ENCODE measurements at regions not wholly inside any gene's neighbourhood (a gene's known extent, or its start where the extent isn't known, plus 50 kb on each side); places are given as distances from the start of the nearest gene placed in this dataset.

DNA sequence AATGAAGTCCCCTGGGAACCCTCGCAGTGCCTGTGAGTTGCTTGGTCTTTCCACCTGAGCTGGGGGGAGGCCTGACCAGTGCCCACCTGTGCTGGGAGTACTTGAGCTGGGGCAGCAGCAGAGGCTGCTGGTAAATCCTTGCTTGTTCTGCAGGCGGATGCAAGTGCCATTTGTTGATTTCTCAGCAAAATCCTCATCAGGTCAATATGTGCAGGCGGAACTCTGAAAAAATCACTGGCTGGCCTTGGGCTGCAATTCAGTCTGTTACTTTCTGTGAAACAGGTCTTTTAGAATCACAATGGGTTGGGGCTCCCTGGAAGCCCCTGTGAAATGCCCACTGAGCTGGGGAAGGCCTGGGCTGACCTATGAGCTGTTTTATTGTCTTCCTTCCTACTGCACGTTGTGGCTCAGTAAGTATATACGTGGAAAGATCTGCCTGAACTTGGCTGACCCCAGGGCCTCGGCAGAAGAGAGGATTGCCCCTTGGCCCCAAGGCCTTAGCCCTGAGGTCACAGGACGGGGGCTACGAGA is 182.0 kb upstream of the RGMA start:
- DNase-seq (ENCODE audit: low read depth), result no peak

DNA sequence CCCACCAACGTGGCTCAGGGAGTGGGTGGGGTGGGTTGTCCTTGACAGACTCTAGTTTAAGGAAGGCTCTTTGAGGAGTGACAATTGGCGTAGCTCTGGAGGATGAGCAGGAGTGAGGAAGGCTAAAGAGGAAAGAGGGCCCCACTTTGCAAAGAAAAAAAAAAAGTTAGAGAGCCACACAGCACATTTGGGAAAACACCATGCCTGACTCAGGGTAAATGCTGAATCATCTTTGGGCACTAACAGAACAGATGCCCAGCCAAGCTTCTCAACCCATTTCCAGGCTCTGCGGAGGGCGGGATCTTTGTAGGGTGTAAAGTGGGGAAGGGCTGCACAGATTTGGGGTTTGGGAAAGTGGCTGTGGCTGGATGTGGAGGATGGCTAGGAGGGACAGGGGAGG is 179.1 kb upstream of the RGMA start:
- DNase-seq (ENCODE audit: low read depth), result no peak

DNA sequence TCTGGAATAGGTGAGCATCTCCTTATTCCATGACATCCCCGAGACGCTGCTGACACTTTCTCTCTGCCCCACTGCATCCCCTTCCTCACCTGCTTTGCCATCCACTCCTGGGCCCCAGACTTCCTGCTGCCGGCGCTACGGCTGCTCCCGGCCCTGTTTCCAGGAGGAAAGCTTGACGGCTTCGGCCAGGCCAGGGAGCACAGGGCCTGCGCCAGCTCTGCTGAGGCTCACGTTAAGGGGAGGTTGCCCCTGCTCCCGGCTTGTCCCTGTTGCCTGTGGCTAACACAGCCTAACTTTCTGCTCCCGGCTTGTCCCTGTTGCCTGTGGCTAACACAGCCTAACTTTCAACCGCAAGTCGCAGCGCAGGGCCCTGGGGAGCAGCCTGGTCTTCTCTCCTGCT is 177.3 kb upstream of the RGMA start:
- no peak for DNase-seq (ENCODE audit: low read depth)

DNA sequence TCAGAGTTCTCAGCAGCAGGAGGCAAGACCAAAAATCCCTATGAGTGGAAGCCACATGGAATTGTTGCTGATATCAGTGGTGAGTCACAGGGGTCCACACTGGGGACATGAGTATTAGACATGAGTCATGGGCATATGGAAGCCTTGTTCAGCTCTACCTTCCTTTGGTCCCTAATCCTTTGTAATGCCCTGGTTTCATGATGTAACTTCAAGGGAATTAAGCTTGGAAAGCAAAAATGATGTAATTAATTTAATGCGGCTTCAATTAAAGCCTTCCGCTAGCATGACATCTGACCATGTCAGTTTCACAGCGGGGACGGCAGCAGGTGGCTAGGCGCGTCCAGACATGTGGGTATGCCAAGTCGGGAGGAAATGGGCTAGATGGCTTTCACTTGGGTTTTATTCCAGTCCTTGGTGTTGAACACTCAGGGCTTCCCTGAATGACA is 176.1 kb upstream of the RGMA start:
- no peak for DNase-seq (ENCODE audit: low read depth)

DNA sequence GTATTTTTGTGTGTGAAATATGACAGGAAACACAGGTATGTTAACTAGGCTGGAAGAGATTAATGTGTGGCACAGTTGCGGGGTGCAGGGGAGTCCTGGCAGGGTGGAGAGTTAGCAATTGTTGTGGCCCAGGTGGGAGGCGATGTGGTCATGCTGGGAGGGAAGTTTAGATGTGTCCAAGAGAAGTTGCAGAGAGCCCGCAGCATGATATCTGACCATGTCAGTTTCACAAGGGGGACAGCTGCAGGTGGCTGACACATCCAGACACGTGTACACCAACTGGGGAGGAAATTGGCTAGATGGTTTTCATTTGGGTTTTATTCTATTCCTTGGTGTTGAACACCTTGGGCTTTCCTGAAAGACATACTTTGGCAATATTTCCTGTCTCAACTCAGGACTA is 172.8 kb upstream of the RGMA start:
- no peak for DNase-seq (ENCODE audit: low read depth)

DNA sequence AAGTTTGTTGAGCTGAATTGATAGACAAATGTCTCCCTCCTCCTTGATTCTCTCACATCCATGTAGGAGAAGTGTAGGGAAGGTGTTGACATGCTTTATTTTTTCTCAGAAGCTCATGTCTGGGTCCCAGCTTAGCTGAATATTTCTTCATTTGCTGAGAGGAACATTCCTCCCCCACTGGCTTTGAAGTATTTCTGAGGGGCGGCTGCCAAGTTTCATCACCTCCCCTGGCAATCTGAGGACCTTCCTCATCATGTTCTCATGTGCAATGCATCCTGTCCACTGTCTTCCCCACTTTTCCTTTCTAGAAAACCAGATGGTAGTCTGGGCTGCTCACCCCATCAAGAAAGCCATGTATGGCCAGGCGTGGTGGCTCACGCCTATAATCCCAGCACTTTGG is 168.9 kb upstream of the RGMA start:
- no peak for DNase-seq (ENCODE audit: low read depth)

DNA sequence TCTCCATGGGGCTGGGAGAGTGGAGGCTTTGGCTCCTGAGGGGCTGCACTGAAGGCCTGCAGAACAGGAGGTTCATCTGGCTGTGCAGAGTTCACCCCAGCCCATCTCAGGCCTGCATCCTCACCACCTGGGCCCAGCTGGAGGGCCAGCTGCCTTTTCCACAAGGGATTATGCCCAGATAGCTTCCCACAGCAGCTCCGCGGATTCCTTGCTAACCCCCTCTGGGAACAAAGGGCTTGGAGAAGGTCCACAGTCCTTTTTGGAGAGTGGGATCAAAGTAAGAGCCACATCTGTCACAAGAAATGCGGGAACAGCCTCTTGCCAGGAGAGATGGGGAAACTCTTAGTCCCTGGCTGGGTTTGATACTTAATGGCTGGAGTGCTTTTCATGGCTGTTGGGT is 164.7 kb upstream of the RGMA start:
- no peak for DNase-seq (ENCODE audit: low read depth)

DNA sequence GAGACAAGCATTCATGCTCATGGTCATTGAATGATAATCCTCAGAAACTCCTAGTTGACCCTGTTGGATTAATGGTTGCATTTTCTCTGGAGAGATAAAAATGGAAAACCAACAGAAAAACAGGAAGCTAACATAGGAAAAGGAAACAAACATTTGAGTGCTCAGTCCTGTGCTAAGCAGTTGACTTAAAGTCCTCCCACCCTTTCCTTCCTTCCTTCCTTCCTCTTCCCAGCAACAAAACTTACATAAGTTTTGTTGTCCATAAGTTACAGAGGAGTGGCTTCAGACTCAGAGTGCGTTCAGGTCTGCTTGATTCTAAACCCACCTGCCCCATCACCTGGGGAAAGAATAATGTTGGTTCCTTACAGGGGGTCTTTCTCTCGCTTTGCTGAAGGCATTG is 163.8 kb upstream of the RGMA start:
- DNase-seq (ENCODE audit: low read depth), result no peak

DNA sequence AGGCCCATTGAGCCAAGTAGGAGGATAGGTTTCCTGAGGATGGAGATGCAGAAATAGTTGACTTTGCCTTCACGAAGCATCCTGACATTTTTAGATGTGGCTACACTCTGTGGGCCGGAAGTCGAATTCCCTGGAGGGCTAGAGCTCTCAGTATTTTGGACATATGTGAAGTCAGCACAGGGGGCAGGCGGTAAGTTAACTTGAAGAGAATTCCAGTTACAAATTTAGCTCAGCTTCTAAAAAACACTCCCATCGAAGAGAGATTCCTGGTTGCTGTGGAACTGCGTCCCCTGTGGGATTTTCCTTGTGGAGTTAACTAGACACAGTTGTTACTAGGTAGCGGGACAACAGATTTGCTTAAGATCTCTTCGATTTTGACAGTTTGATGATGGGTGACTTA is 161.9 kb upstream of the RGMA start:
- DNase-seq (ENCODE audit: low read depth), result no peak

DNA sequence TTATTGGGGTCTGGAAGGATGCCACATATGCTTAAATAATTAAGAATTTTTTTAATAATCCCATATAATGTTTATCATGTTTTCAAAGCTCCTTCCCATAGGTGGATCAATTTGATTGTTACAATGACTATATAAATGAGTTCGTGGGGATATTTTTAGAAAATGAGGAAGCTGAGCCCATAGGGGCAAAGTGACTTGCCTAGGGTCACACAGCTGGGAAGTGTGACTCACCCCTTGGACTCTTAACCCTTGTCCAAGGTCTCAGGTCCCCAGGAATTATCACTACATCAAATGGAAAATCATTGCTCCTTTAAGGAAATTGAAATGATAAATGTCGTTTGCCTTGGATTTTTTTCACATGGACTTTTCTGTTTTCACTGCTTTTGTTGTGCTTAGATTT is 161.2 kb upstream of the RGMA start:
- no peak for DNase-seq (ENCODE audit: low read depth)

DNA sequence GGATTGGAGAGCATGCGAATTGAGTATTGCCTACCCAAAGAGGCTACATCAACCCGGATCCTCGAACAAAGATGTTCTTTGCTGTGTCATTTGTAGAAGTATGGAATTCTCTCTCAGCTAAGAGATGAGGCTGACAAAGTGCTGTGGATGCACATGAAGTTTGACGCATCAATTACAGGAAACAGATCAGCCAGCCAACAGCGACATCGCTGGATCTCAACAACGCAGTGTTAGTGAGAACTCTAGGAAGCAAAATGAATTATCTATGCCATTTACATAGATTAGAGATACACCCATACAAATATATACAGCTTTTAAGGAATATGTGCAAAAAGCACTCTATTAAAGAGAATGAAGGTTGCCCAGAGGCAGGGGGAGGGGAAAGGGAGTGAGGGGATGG is 160.6 kb upstream of the RGMA start:
- no peak for DNase-seq (ENCODE audit: low read depth)

DNA sequence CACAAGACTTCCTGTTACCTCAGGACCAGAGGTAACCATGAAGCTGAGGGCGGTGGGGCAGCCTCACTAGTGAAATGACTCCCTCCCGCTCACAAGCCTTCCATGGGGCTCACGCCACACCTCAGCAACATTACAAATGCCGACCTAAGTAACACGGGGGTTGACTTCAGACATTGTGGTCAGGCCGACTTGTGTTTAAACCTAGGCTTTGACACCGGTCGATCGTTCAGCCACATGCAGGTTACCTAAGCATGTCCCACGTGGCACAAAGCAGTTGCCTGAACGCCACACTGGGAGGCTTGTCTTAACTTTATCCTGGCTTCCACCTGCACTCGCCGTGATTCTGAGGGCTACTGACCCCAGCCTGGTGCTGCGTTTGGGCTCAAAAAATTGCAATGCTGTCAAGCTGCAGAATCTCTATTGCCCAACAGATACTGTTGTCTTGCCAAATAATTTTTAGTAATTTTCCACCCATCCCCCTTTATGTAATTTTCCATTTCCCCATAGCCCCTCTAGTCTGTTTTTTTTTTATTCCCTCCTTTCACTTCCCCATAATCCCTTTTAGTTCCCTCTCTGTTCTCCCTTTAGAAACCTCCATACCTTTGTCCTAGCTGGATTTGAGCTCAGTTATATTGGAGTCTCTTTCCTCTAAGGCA is 158.6 kb upstream of the RGMA start:
- no peak for DNase-seq (ENCODE audit: low read depth)

DNA sequence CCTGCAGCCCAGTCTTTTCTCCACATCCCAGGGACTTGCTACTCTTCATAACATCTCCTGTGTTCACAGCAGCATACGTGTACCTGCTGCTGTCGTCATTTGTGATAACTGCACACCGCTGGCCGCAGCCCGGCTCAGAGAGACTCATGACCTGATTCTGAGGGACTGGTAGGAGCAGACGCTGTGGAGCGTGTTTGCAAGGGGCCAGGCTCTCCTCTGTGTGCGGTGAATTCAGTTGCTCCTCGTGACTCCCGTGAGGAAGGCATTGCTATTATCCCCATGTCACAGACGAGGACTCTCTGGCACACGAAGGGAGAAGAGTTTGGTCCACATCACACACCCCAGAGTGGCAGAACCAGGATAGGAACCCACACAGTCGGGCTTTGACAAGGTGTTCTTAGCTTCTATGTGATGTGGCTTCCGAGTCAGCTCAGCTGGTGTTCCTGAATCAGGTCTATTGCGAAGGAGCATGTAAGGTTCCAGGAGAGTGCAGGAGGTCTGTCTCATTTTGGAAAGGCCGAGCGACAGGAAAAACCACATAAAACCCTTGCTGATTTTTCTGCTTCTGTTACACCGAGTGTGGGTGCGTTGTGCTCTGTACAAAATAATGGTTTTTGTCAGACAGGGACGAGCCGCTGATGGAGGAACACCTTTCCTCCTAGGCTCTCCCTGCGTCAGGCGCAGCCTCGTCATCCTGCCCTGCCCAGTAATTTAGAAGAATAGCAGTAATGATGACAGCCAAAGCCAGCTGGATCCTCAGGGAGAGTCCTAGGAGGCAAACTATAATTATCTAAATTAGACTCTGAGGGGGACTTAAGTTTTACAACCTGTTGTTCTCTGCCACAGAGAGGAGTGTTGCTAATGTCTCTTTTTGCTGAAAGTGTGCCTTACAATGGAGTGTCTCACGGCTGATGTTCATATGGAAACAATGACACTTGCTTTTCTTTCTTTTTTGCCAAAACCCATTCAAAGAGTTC is 157.5 kb upstream of the RGMA start:
- no peak for DNase-seq (ENCODE audit: low read depth)

DNA sequence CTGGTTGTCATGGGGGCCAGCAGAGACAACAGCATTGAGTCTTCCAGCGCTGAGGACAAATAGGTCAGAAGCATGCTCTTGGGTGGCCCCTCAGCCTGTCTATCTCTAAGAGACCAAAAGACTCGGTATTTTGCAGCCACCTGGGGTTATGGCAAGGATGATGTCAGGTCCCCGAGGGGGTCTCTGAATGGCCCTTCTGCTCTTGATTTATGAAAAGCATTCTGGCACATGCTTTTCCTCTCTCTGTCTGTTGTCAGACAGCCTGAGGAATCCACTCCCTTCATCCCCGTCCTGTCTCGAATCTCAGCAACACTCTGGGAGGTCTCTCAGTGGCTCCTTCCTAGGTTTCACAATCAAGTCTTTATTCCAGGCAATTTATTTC is 156.6 kb upstream of the RGMA start:
- DNase-seq (ENCODE audit: low read depth), result no peak

DNA sequence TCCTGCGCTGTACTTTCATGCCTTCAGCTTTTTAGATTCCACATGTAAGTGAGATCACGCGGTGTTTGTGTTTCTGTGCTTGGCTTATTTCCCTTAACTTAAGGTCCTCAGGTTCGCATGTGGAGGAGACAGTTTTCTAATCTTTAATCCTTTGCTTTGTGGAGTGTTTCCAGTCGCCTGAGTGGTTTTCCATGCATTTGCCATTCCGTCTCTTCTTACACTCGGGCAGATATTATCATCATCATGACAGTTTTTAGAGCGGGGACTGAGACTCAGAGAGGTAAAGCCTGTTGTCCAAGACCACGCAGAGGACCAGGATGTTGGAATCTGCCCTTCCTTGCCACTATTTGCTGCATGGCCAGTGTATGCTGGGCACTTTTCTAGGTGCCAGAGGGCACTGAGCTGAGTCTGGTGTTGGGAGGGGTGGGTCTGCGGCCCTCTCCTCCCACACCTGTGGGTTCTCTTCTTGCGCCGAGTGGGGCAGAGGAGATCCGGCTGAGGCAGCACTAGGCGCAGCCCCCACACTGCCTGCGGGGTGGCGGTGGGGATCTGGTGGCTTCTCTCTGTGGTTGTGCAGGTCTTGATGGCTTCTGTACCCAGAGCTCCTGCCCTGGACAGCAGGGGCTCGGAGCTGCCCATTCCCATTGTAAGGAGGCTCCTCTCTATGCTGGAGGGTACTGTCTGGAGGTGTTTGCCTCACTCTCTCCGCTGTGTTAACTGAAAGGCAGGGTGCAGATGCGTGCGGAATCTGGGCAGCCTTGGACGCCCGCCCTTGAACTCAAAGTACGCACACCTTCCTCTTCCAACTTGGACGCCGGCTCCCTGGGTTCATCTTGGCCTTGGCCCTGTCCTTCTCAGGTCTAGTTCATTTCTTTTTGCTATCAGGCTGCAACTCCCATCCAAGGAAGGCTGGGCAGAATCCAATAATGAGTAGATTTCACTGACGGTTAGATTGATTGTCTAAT is 156.0 kb upstream of the RGMA start:
- DNase-seq (ENCODE audit: low read depth), result no peak

DNA sequence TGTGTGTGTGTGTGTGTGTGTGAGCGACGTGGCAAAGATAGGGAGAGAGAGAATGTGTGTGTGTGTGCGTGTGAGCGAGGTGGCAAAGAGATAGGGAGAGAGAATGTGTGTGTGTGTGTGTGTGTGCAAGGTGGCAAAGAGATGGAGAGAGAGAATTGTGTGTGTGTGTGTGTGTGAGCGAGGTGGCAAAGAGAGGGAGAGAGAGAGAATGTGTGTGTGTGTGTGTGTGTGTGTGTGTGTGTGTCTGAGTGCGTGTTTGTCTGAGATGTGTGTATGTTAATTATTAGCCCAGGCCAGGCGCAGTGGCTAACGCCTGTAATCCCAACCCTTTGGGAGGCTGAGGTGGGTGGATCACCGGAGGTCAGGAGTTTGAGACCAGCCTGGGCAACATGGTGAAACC is 154.6 kb upstream of the RGMA start:
- no peak for DNase-seq (ENCODE audit: low read depth)

DNA sequence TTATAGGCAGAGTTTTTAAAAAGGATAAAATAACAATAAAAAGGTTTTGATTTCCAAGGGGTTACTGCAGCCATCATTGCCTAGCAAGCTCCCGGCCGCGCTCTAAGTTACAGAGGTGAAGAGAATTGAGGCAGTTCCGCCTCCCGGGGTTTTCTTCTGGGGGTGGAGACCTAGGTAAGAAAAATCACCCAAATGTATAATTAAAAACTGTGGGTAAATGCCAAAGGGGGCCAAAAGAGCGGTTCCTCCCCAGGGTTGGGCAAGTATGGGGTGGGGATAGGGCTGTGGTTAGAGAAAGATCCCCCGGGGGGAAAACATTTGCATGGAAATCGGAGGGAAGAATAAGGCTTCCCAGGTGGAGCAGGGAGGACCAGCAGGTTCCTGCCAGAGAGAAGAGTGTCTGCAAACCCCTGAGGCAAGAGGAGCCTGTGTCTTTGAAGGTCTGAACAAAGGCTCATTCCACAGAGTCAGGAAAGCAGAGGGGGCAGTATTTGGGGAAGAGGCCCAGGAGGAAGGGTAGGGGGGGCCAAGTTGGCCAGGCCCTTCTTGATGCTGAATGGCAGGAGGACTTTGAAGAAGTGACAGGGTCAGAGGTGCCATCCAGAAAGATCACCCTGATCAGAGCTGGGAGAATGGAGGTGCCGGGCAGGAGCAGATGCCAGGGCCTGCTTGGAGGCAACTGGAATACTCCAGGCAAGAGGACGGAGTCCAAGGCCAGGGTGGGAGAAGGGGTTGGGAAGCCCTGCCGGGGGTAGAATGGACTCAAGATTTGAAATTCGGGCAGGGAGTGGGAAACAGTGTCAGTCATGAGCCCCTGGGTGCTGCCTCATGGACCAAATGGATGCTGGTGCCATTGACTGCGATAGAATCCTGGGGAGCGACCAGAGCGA is 152.9 kb upstream of the RGMA start:
- DNase-seq (ENCODE audit: low read depth), result no peak

DNA sequence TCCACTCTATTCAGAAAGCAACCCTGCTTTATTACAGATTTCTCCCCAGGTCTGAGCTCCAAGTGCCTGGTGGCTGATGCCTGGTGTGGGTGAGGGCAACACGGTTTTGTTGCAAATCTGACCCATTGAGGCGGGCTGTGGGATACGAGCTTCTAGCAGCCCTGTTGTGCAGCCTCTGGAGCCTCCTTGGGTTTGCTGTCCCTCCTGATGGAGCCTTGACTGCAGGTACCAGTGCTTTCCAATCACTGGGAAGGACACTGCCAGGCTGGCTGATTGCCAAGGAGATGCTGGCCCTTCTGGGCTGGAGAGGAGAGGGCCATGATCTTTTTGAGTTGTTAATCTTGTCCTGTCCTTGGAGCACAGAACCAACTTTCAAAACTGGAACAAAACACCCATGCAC is 151.0 kb upstream of the RGMA start:
- no peak for DNase-seq (ENCODE audit: low read depth)

DNA sequence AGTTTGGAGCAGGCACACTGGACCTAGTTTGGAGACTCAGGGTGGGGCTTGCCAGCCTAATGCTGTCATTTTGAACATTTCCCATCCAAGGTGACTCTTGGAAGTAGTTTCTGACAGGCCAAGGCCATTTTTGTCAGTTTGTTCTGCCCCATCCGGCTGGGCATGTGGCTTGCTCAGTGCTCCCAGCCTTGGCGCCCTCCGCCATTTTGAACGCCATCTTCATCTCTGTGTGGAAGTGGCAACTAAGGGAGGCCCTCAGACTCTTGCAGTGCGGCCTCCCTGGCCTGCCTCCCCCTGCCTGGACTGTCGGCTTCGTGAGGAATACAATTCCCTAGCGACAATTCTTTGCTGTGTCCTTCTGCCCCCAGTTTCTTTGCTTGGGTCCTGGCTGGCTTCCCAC is 150.6 kb upstream of the RGMA start:
- no peak for DNase-seq (ENCODE audit: low read depth)

DNA sequence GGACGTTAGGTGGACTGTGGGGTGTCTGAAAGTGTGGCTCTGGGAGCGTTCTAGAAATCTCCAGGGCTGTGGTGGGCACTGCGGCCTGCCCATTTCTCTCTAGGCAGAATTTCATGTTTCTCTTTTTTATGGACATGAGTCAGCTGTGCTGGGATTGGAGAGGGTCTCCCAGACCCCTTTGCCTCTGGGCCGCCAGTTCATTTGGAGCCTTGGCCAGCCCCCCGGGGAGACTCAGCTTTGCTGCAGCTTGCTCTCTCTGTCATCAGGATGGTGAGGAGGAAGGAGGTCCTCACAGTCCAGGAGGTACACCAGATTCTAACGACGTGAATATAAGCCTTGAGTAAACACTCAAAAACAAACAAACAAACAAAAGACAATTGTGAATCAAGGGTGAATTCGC is 149.6 kb upstream of the RGMA start:
- DNase-seq (ENCODE audit: low read depth), result no peak
